CD4-positive, alpha-beta T cell treated with Interleukin-2 at 100 ng/mL for 4 hours (primary cell): ENCODE measurements at regions not wholly inside any gene's neighbourhood (a gene's known extent, or its start where the extent isn't known, plus 50 kb on each side); places are given as distances from the start of the nearest gene placed in this dataset.
"Not testable (repeated sequence)": the region's sequence is repeated elsewhere in the genome, so short reads cannot be mapped to it uniquely, and the experiment has no call there.

Experiments
- DNase-seq: peaks from one replicate; pipeline ENCODE4 v3.0.0-alpha.2; 2020; ENCODE audit warnings: low spot score

GRCh38 chr5:125085797-125086505, 339.5 kb upstream of the ZNF608 start:
- DNase-seq: no peak

- no peak for DNase-seq
Measured at GRCh38 chr5:125088522-125089105, 342.2 kb upstream of the ZNF608 start.

- not testable (repeated sequence) for DNase-seq
Measured at GRCh38 chr5:125092138-125092537, 345.7 kb upstream of the ZNF608 start.

GRCh38 chr5:125093776-125094175, 347.3 kb upstream of the ZNF608 start:
- DNase-seq: no peak

- DNase-seq: no peak
Measured at GRCh38 chr5:125100342-125100741, 353.9 kb upstream of the ZNF608 start.

- no peak for DNase-seq
Measured at GRCh38 chr5:125100951-125101350, 354.5 kb upstream of the ZNF608 start.

GRCh38 chr5:125103459-125103858, 357.0 kb upstream of the ZNF608 start:
- no peak for DNase-seq

GRCh38 chr5:125106271-125106670, 359.8 kb upstream of the ZNF608 start:
- no peak for DNase-seq

GRCh38 chr5:125106881-125107280, 360.4 kb upstream of the ZNF608 start:
- no peak for DNase-seq

- DNase-seq: no peak
Measured at GRCh38 chr5:125109293-125109692, 362.9 kb upstream of the ZNF608 start.

- DNase-seq: no peak
Measured at GRCh38 chr5:125109816-125110215, 363.4 kb upstream of the ZNF608 start.

- no peak for DNase-seq
Measured at GRCh38 chr5:125112196-125112595, 365.8 kb upstream of the ZNF608 start.

GRCh38 chr5:125113328-125113727, 366.9 kb upstream of the ZNF608 start:
- DNase-seq: no peak

GRCh38 chr5:125115195-125115525, 368.7 kb upstream of the ZNF608 start:
- DNase-seq: no peak

GRCh38 chr5:125117566-125117965, 371.1 kb upstream of the ZNF608 start:
- no peak for DNase-seq

GRCh38 chr5:125120012-125120411, 373.6 kb upstream of the ZNF608 start:
- DNase-seq: no peak

GRCh38 chr5:125125031-125125823, 378.8 kb upstream of the ZNF608 start:
- DNase-seq: no peak

- DNase-seq: no peak
Measured at GRCh38 chr5:125126050-125126449, 379.6 kb upstream of the ZNF608 start.

GRCh38 chr5:125129151-125129806, 382.8 kb upstream of the ZNF608 start:
- no peak for DNase-seq

GRCh38 chr5:125130591-125130990, 384.2 kb upstream of the ZNF608 start:
- no peak for DNase-seq

- DNase-seq: no peak
Measured at GRCh38 chr5:125134216-125135081, 388.0 kb upstream of the ZNF608 start.

- no peak for DNase-seq
Measured at GRCh38 chr5:125137535-125137934, 391.1 kb upstream of the ZNF608 start.
